Pancreas (tissue), 10 donors: ENCODE measurements at regions not wholly inside any gene's neighbourhood (a gene's known extent, or its start where the extent isn't known, plus 50 kb on each side); places are given as distances from the start of the nearest gene placed in this dataset.

Source experiments
- ATAC-seq, 4 donors: fragments of 200-7000 bp; cut with Tn5 transposase; one replicate each; pipeline versions ENCODE4 v1.8.0 to v1.9.1; 2020; ENCODE audit warnings: mild to moderate bottlenecking in 4 of 4, moderate library complexity in 4 of 4
- DNase-seq, 6 donors: peaks; one replicate each; pipeline ENCODE4 v3.0.0-alpha.2; 2020
- FAIRE-seq: peaks from 2 replicates; lab custom pipeline; 2012; peaks lifted over from hg19 to GRCh38; lab: Jason Lieb, UNC
- H3K27ac ChIP-seq, 4 donors: fragments of 200-600 bp; sonication (generic); 1 replicate in 3 of 4; 2 replicates in 1 of 4; pipeline versions ENCODE4 v1.5.0 to v1.8.0; 2020
- H3K27me3 ChIP-seq, 4 donors: fragments of 200-600 bp; one replicate each; pipeline ENCODE4 v1.8.0; 2021
- H3K36me3 ChIP-seq, 3 donors: fragments of 200-600 bp; sonication (generic) in 1 of 3; one replicate each; pipeline versions ENCODE4 v1.5.0 to v1.8.0; 2020 to 2021
- H3K4me1 ChIP-seq, 3 donors: fragments of 200-600 bp; one replicate each; pipeline ENCODE4 v1.8.0; 2021
- H3K4me3 ChIP-seq, 4 donors: fragments of 200-600 bp; sonication (generic) in 2 of 4; one replicate each; pipeline versions ENCODE4 v1.5.0 to v1.8.0; 2020 to 2021
- H3K9me3 ChIP-seq, 4 donors: fragments of 200-600 bp; one replicate each; pipeline ENCODE4 v1.8.0; 2021
- WGBS, 2 donors: extraction: QIAGEN DNeasy Blood & Tissue Kit; methylation state at CpG; one replicate each; pipeline ENCODE4 v1.1.7; 2013; 5-methylcytosine and 5-hydroxymethylcytosine counted together
- intact Hi-C, 3 donors: fragments of 100-400 bp; cut with DNase I; formaldehyde crosslinking; loops; one replicate each; pipeline versions ENCODE4 v1.11.1 to v1.14.2; 2022
- TF ChIP-seq, protein P1 (sequence below), 4 donors: fragments of 200-600 bp; sonication (generic) in 3 of 4; IDR thresholded peaks; one replicate each; pipeline versions ENCODE4 v1.5.0 to v1.8.0; 2021; ENCODE audit warnings: antibody characterized with exemption in 4 of 4
- donor health status: healthy with polysubstance abuse.
- donor health status: DM: no; HTN: no; CAD: no; lungs with moderate emphysema.
- donor health status: DM: no; HTN: no; CAD: no.
- donor health status: control.
- donor health status: control.
- donor health status: Bipolar disorder and iron deficiency.
- donor health status: DM: yes; HTN: yes; CAD: no.
- donor health status: DM: no; HTN: no; CAD: no.
- donor health status: DM: no; HTN: no; CAD: no.
- donor health status: DM: yes; HTN: yes; CAD: no.

DNA sequence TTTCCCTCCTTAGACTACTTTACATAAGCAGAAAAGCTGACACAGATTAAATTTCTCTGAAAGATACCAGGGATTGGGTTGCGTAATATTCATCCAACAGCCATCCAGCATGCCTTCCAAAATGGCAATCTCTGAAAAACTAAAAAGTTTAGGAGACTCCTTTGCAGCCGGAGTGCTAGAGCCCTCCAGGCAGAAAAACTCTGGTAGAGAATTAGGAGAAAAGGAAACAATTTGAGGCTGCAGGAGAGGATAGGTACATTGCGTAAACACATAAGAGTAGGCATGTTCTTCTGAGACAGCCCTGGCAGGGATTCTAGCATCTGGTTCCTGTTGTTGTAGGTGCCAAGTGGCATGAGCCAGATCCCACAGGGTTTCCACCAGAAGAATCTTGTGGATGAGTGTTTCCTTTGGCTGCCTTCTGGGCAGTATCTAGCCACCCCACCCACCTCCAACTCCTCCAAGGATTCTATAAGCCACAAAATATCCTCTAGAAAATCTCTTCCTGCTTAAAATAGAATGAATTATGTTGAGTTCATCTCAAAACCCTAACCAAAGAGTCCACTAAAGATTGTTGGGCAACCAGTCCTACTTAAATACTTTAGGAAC is 402.4 kb downstream of the HGF start:
- ATAC-seq (no peak), FAIRE-seq (no peak)

DNA sequence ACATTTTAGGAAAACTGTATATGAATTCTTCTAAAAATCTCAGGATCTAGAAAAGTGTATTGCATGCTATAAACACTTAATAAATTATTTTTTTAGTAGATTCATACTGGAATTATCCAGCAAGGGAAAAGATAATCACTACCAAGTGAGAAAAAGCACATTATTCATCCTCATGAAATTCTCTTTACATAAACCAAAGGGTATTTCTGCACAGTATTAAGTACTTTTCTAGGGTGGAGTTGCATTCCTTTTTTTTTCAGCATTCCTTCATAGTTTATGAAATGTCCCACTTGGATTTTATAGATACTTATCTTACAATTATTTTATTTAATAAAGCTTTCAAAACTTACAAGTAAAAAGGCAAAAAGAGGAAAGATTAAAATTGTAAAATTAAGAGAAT is 403.3 kb downstream of the HGF start:
- intact Hi-C loops, result no loop called here
- no peaks in the 10 kb centered on the region for H3K4me1 ChIP-seq
- no peak for ATAC-seq
- no peak overlapping the region for H3K4me3 ChIP-seq
- H3K27ac ChIP-seq, result no peak overlapping the region
- FAIRE-seq, result no peak
- no peaks in the 10 kb centered on the region for H3K27me3 ChIP-seq
- no peaks in the 10 kb centered on the region for H3K9me3 ChIP-seq
- DNase-seq, result no peak
- TF ChIP-seq, protein P1, sequence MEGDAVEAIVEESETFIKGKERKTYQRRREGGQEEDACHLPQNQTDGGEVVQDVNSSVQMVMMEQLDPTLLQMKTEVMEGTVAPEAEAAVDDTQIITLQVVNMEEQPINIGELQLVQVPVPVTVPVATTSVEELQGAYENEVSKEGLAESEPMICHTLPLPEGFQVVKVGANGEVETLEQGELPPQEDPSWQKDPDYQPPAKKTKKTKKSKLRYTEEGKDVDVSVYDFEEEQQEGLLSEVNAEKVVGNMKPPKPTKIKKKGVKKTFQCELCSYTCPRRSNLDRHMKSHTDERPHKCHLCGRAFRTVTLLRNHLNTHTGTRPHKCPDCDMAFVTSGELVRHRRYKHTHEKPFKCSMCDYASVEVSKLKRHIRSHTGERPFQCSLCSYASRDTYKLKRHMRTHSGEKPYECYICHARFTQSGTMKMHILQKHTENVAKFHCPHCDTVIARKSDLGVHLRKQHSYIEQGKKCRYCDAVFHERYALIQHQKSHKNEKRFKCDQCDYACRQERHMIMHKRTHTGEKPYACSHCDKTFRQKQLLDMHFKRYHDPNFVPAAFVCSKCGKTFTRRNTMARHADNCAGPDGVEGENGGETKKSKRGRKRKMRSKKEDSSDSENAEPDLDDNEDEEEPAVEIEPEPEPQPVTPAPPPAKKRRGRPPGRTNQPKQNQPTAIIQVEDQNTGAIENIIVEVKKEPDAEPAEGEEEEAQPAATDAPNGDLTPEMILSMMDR (IDR thresholded peaks at IDR 0.05), result no peak
- H3K36me3 ChIP-seq, result no peaks in the 10 kb centered on the region

More for the DNA sequence above, 402.4 kb downstream of the HGF start:
- TF ChIP-seq, protein P1 (IDR thresholded peaks at IDR 0.05), result no peak
- no peaks in the 10 kb centered on the region for H3K36me3 ChIP-seq
- no peak overlapping the region for H3K4me3 ChIP-seq
- H3K27me3 ChIP-seq, result no peaks in the 10 kb centered on the region
- H3K27ac ChIP-seq, result no peak overlapping the region
- intact Hi-C loops, result no loop called here
- DNase-seq, result no peak
- 80 to 88% methylated on average over 3 of the region's 3 CpGs for WGBS, 2 donors
- H3K4me1 ChIP-seq, result no peaks in the 10 kb centered on the region
- no peaks in the 10 kb centered on the region for H3K9me3 ChIP-seq

DNA sequence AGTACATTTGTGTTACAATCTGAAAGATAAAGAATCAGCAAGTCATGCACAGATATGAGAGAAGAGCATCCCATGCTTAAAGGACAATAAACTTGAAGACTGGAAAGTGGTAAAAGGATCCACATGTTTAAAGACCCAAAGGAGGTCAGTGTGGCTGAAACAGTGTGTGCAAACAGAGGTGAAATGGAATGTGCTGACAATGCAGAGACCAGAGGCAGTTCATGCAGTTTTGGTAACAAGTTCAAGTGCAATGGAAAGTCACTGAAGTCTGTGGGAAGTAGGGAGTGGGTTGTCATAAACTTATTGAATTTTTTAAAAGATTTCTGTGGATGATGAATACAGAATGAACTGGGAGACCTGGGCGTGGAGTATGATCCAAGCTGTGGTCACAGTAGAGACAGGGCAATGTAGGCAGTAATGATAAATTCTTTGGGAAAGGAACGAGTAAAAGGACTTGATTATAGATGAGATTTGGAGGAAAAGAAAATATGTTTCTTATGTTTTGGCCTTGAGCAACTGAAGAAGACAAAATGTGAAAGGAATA is 408.0 kb downstream of the HGF start:
- FAIRE-seq, result no peak
- H3K36me3 ChIP-seq, result no peaks in the 10 kb centered on the region
- no peak for ATAC-seq
- H3K4me1 ChIP-seq, result no peaks in the 10 kb centered on the region
- no peak for DNase-seq
- WGBS, 2 donors, result 46 to 49% methylated on average over 2 of the region's 2 CpGs
- H3K4me3 ChIP-seq, result no peak overlapping the region
- no peaks in the 10 kb centered on the region for H3K9me3 ChIP-seq
- H3K27ac ChIP-seq, result no peak overlapping the region
- intact Hi-C loops, result no loop called here
- TF ChIP-seq, protein P1 (IDR thresholded peaks at IDR 0.05), result no peak
- H3K27me3 ChIP-seq, result no peaks in the 10 kb centered on the region

DNA sequence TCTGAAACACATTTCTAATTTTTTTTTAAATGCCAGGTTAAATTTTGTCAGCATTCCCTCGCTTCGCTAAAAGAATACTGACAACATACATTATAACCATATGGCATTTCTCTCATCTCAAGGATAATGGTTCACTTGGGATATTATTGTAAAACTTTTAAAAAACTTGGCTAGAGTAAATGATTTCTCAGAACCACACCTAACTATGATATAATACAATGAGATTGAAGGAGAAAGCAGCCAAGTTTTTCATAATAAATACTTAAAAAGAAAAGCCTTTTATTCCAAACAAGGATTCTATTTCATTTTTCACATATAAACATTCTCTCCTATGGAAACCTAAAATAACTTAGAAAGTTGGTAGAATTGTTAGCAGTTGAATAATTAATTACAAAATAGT is 413.9 kb downstream of the HGF start:
- Histone ChIP-seq H3K9me3 (no peaks in the 10 kb centered on the region), H3K4me1 (no peaks in the 10 kb centered on the region), H3K27me3 (no peaks in the 10 kb centered on the region), H3K4me3 (no peak overlapping the region), H3K27ac (no peak overlapping the region), H3K36me3 (no peaks in the 10 kb centered on the region)
- intact Hi-C loops, result no loop called here
- no peak for FAIRE-seq
- ATAC-seq, result no peak
- TF ChIP-seq, protein P1 (IDR thresholded peaks at IDR 0.05), result no peak
- WGBS, 2 donors, result 55 to 58% methylated on average over 2 of the region's 2 CpGs
- no peak for DNase-seq

DNA sequence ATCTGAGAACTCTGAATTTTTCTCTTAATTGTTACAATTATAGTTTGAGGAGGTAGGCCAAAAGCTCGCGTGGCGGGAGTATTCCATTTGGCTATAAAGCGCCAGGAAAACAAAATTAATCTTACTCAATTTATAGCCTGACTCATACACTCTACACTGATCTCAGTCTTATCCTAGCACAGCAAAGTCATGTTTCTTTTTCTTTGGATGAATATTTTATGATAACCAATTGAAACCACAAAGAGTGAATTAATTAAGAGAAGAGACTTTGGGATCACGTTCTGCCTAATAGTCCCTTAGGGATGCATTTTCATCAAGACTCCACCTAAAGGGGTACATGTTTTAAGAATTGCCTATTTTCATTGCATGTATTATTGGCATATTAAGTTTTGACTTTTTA is 420.8 kb downstream of the HGF start:
- Histone ChIP-seq H3K36me3 (no peaks in the 10 kb centered on the region), H3K9me3 (no peaks in the 10 kb centered on the region), H3K4me1 (no peaks in the 10 kb centered on the region), H3K27me3 (no peaks in the 10 kb centered on the region), H3K27ac (no peak overlapping the region), H3K4me3 (no peak overlapping the region)
- 83 to 91% methylated on average over 5 of the region's 5 CpGs for WGBS, 2 donors
- intact Hi-C loops, result no loop called here
- TF ChIP-seq, protein P1 (IDR thresholded peaks at IDR 0.05), result no peak
- DNase-seq (no peak), FAIRE-seq (no peak), ATAC-seq (no peak)
